ENCODE measurements at regions not wholly inside any gene's neighbourhood (a gene's known extent, or its start where the extent isn't known, plus 50 kb on each side); places are given as distances from the start of the nearest gene placed in this dataset.
A peak's percentile ranks its signal among the peaks of the same experiment; 100 is the strongest.
"Not testable (repeated sequence)": the region's sequence is repeated elsewhere in the genome, so short reads cannot be mapped to it uniquely, and the experiment has no call there.

- Mint-ChIP-seq H3K4me1 (no peaks in the 10 kb centered on the region), H3K4me3 (peak overlapping the region; percentile 33), H3K27me3 (peaks cover 2% of the 10 kb centered on the region), H3K9me3 (no peaks in the 10 kb centered on the region), H3K27ac (no peak overlapping the region), H3K36me3 (ENCODE audit: low read depth) (no peaks in the 10 kb centered on the region)
- CTCF ChIA-PET, result interaction anchor here (1.3 to 1.9 kb wide), 2 partner anchors 979 to 999 kb away, joined by 3 to 8 read pairs; no protein-coding TSS in a partner anchor
- intact Hi-C loops (cut with micrococcal nuclease), result loop anchor here (1.0 kb wide), 1 partner anchor 999 kb away; no protein-coding TSS in a partner anchor
- POLR2A ChIA-PET, result no interaction called here
- no peak for TF ChIP-seq CTCF (IDR thresholded peaks at IDR 0.05)
- peak; percentile 62 for ATAC-seq (ENCODE audit: low read depth)
- no peak for DNase-seq
These were observed 532.8 kb downstream of the RFPL4B start for GRCh38 chr6:112879920-112880413.

DNA sequence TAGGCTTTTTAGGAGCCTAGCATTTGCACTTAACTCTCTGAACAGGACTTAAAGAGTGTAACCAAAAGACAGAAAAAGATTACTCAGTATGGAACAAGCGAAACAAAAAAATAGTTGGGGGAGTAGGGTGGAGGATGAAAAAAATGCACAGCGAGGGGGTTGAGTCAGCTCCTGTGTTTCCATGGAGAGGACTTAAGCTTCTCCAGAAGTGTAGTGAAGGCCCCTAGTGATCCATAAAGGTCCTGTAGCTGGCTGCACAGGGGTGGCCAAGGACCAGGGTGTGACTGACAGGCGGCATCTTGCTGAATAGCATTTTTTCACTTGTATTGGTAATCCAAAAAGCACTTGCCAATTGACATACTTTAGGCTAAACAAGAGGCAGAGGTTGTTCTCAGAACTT is 533.9 kb downstream of the RFPL4B start:
- Mint-ChIP-seq H3K27ac (no peak overlapping the region), H3K36me3 (ENCODE audit: low read depth) (no peaks in the 10 kb centered on the region), H3K4me1 (no peaks in the 10 kb centered on the region), H3K27me3 (peaks cover 2% of the 10 kb centered on the region), H3K9me3 (no peaks in the 10 kb centered on the region), H3K4me3 (no peak overlapping the region)
- DNase-seq (no peak), ATAC-seq (ENCODE audit: low read depth) (no peak)
- TF ChIP-seq CTCF (IDR thresholded peaks at IDR 0.05), result no peak
- ChIA-PET POLR2A (no interaction called here), CTCF (no interaction called here)
- intact Hi-C loops (cut with micrococcal nuclease), result no loop called here

GRCh38 chr6:112881828-112882780 is 535.0 kb downstream of the RFPL4B start:
- intact Hi-C loops (cut with micrococcal nuclease), result no loop called here
- POLR2A ChIA-PET, result interaction anchor here (1.1 kb wide), 1 partner anchor 977 kb away, joined by 3 read pairs; no protein-coding TSS in a partner anchor

GRCh38 chr6:112883095-112883494 is 536.0 kb downstream of the RFPL4B start:
- DNase-seq (no peak), ATAC-seq (ENCODE audit: low read depth) (no peak)
- no peak overlapping the region for H3K27ac Mint-ChIP-seq
- TF ChIP-seq CTCF (IDR thresholded peaks at IDR 0.05), result no peak
- H3K36me3 Mint-ChIP-seq (ENCODE audit: low read depth), result no peaks in the 10 kb centered on the region
- intact Hi-C loops (cut with micrococcal nuclease), result no loop called here
- H3K9me3 Mint-ChIP-seq, result no peaks in the 10 kb centered on the region
- ChIA-PET POLR2A (interaction anchor here (1.1 kb wide), 1 partner anchor 976 kb away, joined by 3 read pairs; no protein-coding TSS in a partner anchor), CTCF (no interaction called here)
- no peaks in the 10 kb centered on the region for H3K4me1 Mint-ChIP-seq
- peaks cover 2% of the 10 kb centered on the region for H3K27me3 Mint-ChIP-seq
- H3K4me3 Mint-ChIP-seq, result no peak overlapping the region

More at GRCh38 chr6:112881828-112882780, 535.0 kb downstream of the RFPL4B start:
- DNase-seq (no peak), ATAC-seq (ENCODE audit: low read depth) (no peak)
- Mint-ChIP-seq H3K36me3 (ENCODE audit: low read depth) (no peaks in the 10 kb centered on the region), H3K4me3 (no peak overlapping the region), H3K4me1 (no peaks in the 10 kb centered on the region), H3K9me3 (no peaks in the 10 kb centered on the region), H3K27ac (no peak overlapping the region), H3K27me3 (peaks cover 2% of the 10 kb centered on the region)
- no peak for TF ChIP-seq CTCF (IDR thresholded peaks at IDR 0.05)
- CTCF ChIA-PET, result no interaction called here

DNA sequence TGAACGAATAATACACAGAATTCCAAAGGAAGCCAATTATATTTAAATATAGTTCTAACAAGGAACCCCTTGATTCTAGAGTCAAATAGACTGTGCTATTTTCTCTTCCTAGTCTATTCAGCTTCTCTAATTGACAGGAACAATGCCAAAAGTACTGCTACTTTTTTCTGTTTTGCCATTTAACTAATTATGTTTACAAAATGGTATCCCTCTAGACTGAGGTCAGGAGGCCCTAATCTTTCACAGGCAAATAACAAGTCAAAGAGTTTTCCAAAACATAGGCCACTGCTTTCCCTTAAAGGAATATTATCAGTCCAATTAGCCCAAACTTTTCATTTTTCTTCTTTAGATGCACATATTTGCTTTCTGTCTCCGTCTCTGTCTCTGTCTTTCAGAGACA is 539.3 kb downstream of the RFPL4B start:
- TF ChIP-seq CTCF (IDR thresholded peaks at IDR 0.05), result no peak
- H3K9me3 Mint-ChIP-seq, result no peaks in the 10 kb centered on the region
- no peak for ATAC-seq (ENCODE audit: low read depth)
- H3K4me1 Mint-ChIP-seq, result no peaks in the 10 kb centered on the region
- no peak overlapping the region for H3K4me3 Mint-ChIP-seq
- no peaks in the 10 kb centered on the region for H3K36me3 Mint-ChIP-seq (ENCODE audit: low read depth)
- no peaks in the 10 kb centered on the region for H3K27me3 Mint-ChIP-seq
- POLR2A ChIA-PET, result no interaction called here
- no peak overlapping the region for H3K27ac Mint-ChIP-seq
- intact Hi-C loops (cut with micrococcal nuclease), result no loop called here
- CTCF ChIA-PET, result no interaction called here
- DNase-seq, result no peak

- H3K4me1 Mint-ChIP-seq; CTCF ChIA-PET; POLR2A ChIA-PET; intact Hi-C loops (cut with micrococcal nuclease); H3K36me3 Mint-ChIP-seq (ENCODE audit: low read depth); DNase-seq; H3K27ac Mint-ChIP-seq; ATAC-seq (ENCODE audit: low read depth); H3K9me3 Mint-ChIP-seq; H3K4me3 Mint-ChIP-seq; H3K27me3 Mint-ChIP-seq: not testable (repeated sequence)
These were observed 540.3 kb downstream of the RFPL4B start for GRCh38 chr6:112887424-112887823.
